Right ventricle myocardium inferior (tissue), 1 donor: ENCODE measurements at regions not wholly inside any gene's neighbourhood (a gene's known extent, or its start where the extent isn't known, plus 50 kb on each side); places are given as distances from the start of the nearest gene placed in this dataset.

Experiments used
- ATAC-seq: fragments of 200-7000 bp; cut with Tn5 transposase; one replicate; pipeline ENCODE4 v1.9.1; 2020; ENCODE audit warnings: mild to moderate bottlenecking, moderate library complexity
- DNase-seq: peaks from one replicate; pipeline ENCODE4 v3.0.0; 2021; ENCODE audit errors: missing footprints
- intact Hi-C: fragments of 100-400 bp; cut with DNase I; formaldehyde crosslinking; loops from one replicate; pipeline ENCODE4 v1.11.0; 2022
- donor health status: DM: no; HTN: yes; CAD: no; lungs with severe emphysema.

- DNase-seq (no peak), ATAC-seq (no peak)
- intact Hi-C loops: no loop called here
These were observed 286.1 kb downstream of the SOX11 start for GRCh38 chr2:5978131-5978751.

- intact Hi-C loops: no loop called here
- no peak for ATAC-seq
These were observed 288.4 kb downstream of the SOX11 start for GRCh38 chr2:5980450-5981190.

GRCh38 chr2:5982193-5982902, 290.2 kb downstream of the SOX11 start:
- ATAC-seq: no peak
- intact Hi-C loops: no loop called here
- no peak for DNase-seq

More at GRCh38 chr2:5980450-5981190, 288.4 kb downstream of the SOX11 start:
- DNase-seq: no peak

GRCh38 chr2:5982903-5983265, 290.7 kb downstream of the SOX11 start:
- ATAC-seq (no peak), DNase-seq (no peak)
- intact Hi-C loops: no loop called here

- DNase-seq (no peak), ATAC-seq (no peak)
- intact Hi-C loops: no loop called here
These were observed 291.5 kb downstream of the SOX11 start for GRCh38 chr2:5983511-5984272.

GRCh38 chr2:5984273-5984655, 292.1 kb downstream of the SOX11 start:
- no peak for ATAC-seq
- DNase-seq: no peak
- intact Hi-C loops: no loop called here

GRCh38 chr2:5984946-5985345, 292.8 kb downstream of the SOX11 start:
- ATAC-seq: no peak
- intact Hi-C loops: no loop called here

GRCh38 chr2:5985536-5986385, 293.6 kb downstream of the SOX11 start:
- intact Hi-C loops: no loop called here
- no peak for DNase-seq
- ATAC-seq: no peak

More at GRCh38 chr2:5984946-5985345, 292.8 kb downstream of the SOX11 start:
- DNase-seq: no peak

- intact Hi-C loops: no loop called here
- ATAC-seq (no peak), DNase-seq (no peak)
These were observed 294.9 kb downstream of the SOX11 start for GRCh38 chr2:5986801-5987787.

GRCh38 chr2:5988120-5988519, 295.9 kb downstream of the SOX11 start:
- intact Hi-C loops: no loop called here
- ATAC-seq (no peak), DNase-seq (no peak)

GRCh38 chr2:5990086-5990485, 297.9 kb downstream of the SOX11 start:
- intact Hi-C loops: no loop called here
- DNase-seq (no peak), ATAC-seq (no peak)

GRCh38 chr2:5991305-5991968, 299.3 kb downstream of the SOX11 start:
- DNase-seq (no peak), ATAC-seq (peak; percentile 49)
- intact Hi-C loops: no loop called here

- no peak for DNase-seq
- no peak for ATAC-seq
- intact Hi-C loops: no loop called here
These were observed 303.6 kb downstream of the SOX11 start for GRCh38 chr2:5995832-5996231.

GRCh38 chr2:6008186-6008585, 316.0 kb downstream of the SOX11 start:
- intact Hi-C loops: no loop called here
- DNase-seq (no peak), ATAC-seq (no peak)

GRCh38 chr2:6008726-6009125, 316.5 kb downstream of the SOX11 start:
- no peak for ATAC-seq
- no peak for DNase-seq
- intact Hi-C loops: no loop called here

GRCh38 chr2:6010163-6010562, 318.0 kb downstream of the SOX11 start:
- intact Hi-C loops: no loop called here
- ATAC-seq: no peak
- no peak for DNase-seq

GRCh38 chr2:6011921-6012320, 319.7 kb downstream of the SOX11 start:
- DNase-seq: no peak
- ATAC-seq: no peak
- intact Hi-C loops: no loop called here
